Activated CD4-positive, CD25-positive, alpha-beta regulatory T cell treated with anti-CD3 and anti-CD28 coated beads, Interleukin-2, amount 50 U/mL, for 24 hours (primary cell): ENCODE measurements at regions not wholly inside any gene's neighbourhood (a gene's known extent, or its start where the extent isn't known, plus 50 kb on each side); places are given as distances from the start of the nearest gene placed in this dataset.

ENCODE experiments used
- ATAC-seq, 2 donors: fragments of 150-1000 bp; cut with Tn5 transposase; one replicate each; pipeline ENCODE4 v1.10.0; 2021; ENCODE audit warnings: mild to moderate bottlenecking in 1 of 2, moderate library complexity in 1 of 2

GRCh38 chr9:91141407-91141965, 220.2 kb downstream of the AUH start:
- ATAC-seq: no peak

GRCh38 chr9:91143162-91143561, 218.6 kb downstream of the AUH start:
- ATAC-seq: no peak

- no peak for ATAC-seq
Observed at GRCh38 chr9:91143642-91144041, 218.1 kb downstream of the AUH start.

GRCh38 chr9:91144769-91145168, 216.9 kb downstream of the AUH start:
- ATAC-seq: no peak

GRCh38 chr9:91145496-91145895, 216.2 kb downstream of the AUH start:
- no peak for ATAC-seq

- ATAC-seq: no peak
Observed at GRCh38 chr9:91146391-91147019, 215.2 kb downstream of the AUH start.

GRCh38 chr9:91147079-91147708, 214.5 kb downstream of the AUH start:
- ATAC-seq: no peak

GRCh38 chr9:91148306-91148705, 213.4 kb downstream of the AUH start:
- no peak for ATAC-seq

GRCh38 chr9:91150273-91150997, 211.3 kb downstream of the AUH start:
- ATAC-seq: no peak

GRCh38 chr9:91150998-91151717, 210.6 kb downstream of the AUH start:
- ATAC-seq: peak; percentile 78 to 81

- no peak for ATAC-seq
Observed at GRCh38 chr9:91151718-91152095, 210.0 kb downstream of the AUH start.

GRCh38 chr9:91154686-91155085, 207.0 kb downstream of the AUH start:
- ATAC-seq: no peak

- ATAC-seq: no peak
Observed at GRCh38 chr9:91155181-91155580, 206.5 kb downstream of the AUH start.

GRCh38 chr9:91155746-91156376, 205.9 kb downstream of the AUH start:
- ATAC-seq: no peak

GRCh38 chr9:91156451-91157234, 205.1 kb downstream of the AUH start:
- no peak for ATAC-seq

GRCh38 chr9:91157883-91158282, 203.8 kb downstream of the AUH start:
- ATAC-seq: no peak

- no peak for ATAC-seq
Observed at GRCh38 chr9:91158286-91158685, 203.4 kb downstream of the AUH start.

GRCh38 chr9:91158946-91159345, 202.8 kb downstream of the AUH start:
- ATAC-seq: no peak

- no peak for ATAC-seq
Observed at GRCh38 chr9:91159664-91160121, 202.0 kb downstream of the AUH start.

- ATAC-seq: no peak
Observed at GRCh38 chr9:91160181-91160580, 201.5 kb downstream of the AUH start.

- no peak for ATAC-seq
Observed at GRCh38 chr9:91160599-91161464, 200.9 kb downstream of the AUH start.
